HT-29 (cell line): ENCODE measurements at regions not wholly inside any gene's neighbourhood (a gene's known extent, or its start where the extent isn't known, plus 50 kb on each side); places are given as distances from the start of the nearest gene placed in this dataset.
"Not testable (repeated sequence)": the region's sequence is repeated elsewhere in the genome, so short reads cannot be mapped to it uniquely, and the experiment has no call there.

ENCODE experiments used
- DNase-seq: peaks from one replicate; pipeline ENCODE4 v3.0.0-alpha.2; 2015; ENCODE audit warnings: low spot score

DNA sequence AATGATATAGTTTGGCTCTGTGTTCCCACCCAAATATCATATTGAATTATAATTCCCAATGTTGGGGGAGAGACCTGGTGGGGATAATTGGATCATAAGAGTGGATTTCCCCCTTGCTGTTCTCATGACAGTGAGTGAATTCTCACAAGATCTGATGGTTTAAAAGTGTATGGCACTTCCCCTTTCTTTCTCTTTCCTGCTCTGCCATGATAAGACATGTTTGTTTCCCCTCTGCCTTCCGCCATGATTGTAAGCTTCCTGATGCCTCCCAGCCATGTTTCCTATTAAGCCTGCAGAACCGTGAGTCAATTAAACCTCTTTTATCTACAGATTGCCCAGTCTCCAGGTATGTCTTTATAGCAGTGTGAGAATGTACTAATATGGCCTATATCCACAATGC, 126.7 kb upstream of the GMNC start:
- DNase-seq: no peak

GRCh38 chr3:190988102-190988501, 125.6 kb upstream of the GMNC start:
- DNase-seq: no peak

DNA sequence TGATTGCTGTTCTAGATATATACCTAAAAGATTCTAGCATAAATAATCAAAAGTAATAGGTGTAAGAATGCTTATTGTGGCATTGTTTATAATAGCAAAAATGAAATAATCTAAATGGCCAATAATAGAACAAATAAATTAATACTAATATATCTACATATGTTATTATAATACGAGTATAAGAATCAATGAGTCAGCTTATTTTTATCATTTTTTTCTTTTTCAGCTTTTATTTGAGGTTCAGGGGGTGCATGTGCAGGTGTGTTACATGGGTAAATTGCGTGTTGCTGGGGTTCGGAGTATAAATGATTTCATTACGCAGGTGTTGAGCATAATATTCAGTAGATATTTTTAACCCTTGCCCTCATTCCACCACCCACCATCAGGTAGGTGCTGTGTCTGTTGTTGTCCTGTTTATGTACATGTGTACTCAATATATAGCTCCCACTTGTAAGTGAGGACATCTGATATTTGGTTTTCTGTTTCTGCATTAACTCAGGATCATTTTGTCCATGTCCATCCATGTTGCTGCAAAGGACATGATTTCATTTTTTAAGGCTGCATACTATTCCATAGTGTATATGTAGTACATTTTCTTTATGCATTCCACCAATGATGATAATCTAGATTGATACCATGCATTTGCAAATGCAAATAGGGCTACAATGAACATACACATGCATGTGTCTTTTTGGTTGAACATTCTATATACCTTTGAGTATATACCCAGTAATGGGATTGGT, 122.2 kb upstream of the GMNC start:
- DNase-seq: no peak

GRCh38 chr3:190983875-190984274, 121.4 kb upstream of the GMNC start:
- no peak for DNase-seq

GRCh38 chr3:190973771-190974170, 111.3 kb upstream of the GMNC start:
- no peak for DNase-seq

- no peak for DNase-seq
Observed at GRCh38 chr3:190972840-190973270, 110.4 kb upstream of the GMNC start.

DNA sequence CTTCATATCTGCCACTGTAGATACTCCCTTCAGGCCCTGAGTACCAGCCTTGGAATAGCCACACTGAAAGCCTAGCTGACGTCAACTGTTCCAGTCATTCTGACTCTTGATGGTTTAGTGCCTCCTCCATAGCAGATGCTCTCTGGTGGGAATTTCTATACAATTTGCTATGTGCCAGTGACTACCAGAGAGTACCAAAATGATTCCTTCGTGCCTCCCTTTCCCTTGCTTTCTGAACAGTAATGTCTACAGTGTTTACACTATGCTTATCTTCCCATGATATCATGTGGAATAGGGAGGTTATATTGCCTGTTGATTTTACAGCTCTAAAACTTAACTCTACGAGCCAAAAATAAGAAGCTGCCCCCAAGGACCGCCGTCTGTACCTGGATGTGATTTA, 109.7 kb upstream of the GMNC start:
- DNase-seq: no peak

- DNase-seq: no peak
Observed at GRCh38 chr3:190970560-190970959, 108.1 kb upstream of the GMNC start.

DNA sequence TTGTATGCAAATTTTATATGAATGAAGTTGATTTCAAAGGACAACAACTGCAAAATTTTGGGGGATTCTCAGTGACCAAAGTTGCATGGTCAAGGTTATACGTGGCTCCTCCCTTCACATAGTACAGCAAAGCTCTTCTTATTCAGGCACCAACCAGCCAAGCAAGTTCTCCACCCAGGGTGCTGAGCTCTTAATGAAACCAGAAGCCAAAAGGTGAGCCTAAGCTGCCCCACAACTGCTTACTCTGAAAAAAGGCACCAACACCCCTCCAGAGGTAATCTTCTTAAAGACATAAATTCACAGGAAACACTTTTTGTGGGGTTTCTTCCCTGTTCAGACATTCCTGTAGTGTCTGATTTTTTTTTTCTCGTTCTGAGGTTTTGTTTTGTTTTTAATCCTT, 106.1 kb upstream of the GMNC start:
- DNase-seq: no peak

DNA sequence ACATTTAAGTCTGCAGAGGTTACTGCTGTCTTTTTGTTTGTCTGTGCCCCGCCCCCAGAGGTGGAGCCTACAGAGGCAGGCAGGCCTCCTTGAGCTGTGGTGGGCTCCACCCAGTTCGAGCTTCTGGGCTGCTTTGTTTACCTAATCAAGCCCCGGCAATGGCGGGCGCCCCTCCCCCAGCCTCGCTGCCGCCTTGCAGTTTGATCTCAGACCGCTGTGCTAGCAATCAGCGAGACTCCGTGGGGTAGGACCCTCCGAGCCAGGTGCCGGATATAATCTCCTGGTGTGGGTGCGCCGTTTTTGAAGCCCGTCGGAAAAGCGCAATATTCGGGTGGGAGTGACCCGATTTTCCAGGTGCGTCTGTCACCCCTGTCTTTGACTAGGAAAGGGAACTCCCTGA, 102.4 kb upstream of the GMNC start:
- not testable (repeated sequence) for DNase-seq

DNA sequence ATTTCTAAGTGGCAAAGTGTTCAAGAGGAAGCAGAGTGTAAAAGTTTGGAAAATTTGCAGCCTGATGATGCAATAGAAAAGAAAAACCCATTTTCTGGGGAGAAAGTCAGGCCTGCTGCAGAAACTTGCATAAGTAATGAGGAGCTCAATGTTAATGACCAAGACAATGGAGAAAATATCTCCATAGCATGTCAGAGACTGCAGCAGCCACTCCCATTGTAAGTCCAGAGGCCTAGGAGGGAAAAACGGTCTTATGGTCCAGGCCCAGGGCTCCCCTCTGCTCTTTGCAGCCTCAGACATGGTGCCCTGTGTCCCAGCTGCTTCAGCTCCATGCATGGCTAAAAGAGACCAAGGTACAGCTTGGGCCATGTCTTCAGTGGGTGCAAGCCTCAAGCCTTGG, 96.6 kb upstream of the GMNC start:
- DNase-seq: no peak

GRCh38 chr3:190941694-190942260, 79.3 kb upstream of the GMNC start:
- no peak for DNase-seq

DNA sequence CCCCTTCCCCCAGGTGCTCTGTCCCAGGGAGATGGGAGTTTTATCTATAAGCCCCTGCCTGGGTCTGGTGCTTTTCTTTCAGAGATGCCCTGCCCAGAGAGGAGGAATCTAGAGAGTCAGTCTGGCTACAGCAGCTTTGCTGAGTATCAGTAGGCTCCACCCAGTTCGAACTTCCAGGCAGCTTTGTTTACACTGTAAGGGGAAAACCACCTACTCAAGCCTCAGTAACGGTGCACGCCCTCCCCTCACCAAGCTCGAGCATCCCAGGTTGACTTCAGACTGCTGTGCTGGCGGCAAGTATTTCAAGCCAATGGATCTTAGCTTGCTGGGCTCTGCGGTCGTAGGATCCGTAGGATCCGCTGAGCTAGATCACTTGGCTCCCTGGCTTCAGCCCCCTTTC, 72.1 kb upstream of the GMNC start:
- not testable (repeated sequence) for DNase-seq

DNA sequence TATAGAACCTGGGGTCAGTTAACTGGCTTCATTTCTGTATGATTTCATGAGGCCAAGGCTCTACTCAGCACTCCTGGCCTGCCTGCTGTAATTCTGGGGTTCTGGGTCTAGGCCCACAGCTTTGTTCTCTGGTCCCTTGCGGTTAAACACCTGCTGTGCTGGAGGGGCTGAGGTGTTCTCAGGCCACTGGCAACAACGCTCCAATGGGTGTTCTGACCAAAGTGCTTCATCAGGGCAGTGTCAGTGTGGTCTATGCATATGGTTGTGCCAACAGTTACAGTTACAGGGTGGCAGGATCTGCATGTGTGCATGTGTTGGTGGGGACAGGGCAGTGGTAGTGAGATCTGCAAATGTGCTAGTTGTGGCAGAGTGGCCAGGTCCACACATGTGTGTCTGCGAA, 64.1 kb upstream of the GMNC start:
- no peak for DNase-seq

DNA sequence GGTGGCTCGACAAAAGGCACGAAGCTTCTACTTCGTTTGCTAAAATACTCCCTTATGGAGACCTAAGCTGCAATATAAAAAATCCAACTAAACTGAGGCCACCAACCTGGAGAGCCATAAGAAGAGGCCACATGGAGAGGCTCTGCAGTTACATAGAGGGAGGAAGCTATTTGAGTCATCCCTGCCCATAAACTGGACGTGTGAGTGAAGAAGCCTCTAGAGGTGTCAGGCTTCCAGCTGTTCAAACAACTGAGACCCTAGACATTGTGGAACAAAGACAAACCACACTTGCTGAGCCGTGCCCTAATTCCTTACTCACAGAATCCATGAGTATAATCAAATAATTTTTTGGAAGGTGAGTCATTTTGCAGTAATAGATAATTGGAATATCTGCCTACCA, 50.2 kb upstream of the GMNC start:
- DNase-seq: no peak
